Heart left ventricle (tissue), 16 donors: ENCODE measurements at regions not wholly inside any gene's neighbourhood (a gene's known extent, or its start where the extent isn't known, plus 50 kb on each side); places are given as distances from the start of the nearest gene placed in this dataset.

Source experiments
- ATAC-seq, 4 donors: fragments of 200-7000 bp; cut with Tn5 transposase; one replicate each; pipeline ENCODE4 v1.9.1; 2020 to 2022; ENCODE audit warnings: moderate library complexity in 4 of 4, mild to moderate bottlenecking in 3 of 4, moderate number of reproducible peaks in 1 of 4
- DNase-seq, 5 donors: peaks; one replicate each; pipeline ENCODE4 v3.0.0-alpha.2; 2020
- H3K27ac ChIP-seq, 12 donors: fragments of 200-600 bp; sonication (generic) in 4 of 12; one replicate each; pipeline versions ENCODE4 v1.5.0 to v1.8.0; 2016 to 2022; ENCODE audit warnings: mild to moderate bottlenecking in 2 of 12
- H3K27me3 ChIP-seq, 9 donors: fragments of 200-600 bp; sonication (generic) in 2 of 9; one replicate each; pipeline versions ENCODE4 v1.5.1 to v1.8.0; 2016 to 2022; ENCODE audit warnings: mild to moderate bottlenecking in 3 of 9
- H3K36me3 ChIP-seq, 9 donors: fragments of 200-600 bp; sonication (generic) in 2 of 9; one replicate each; pipeline versions ENCODE4 v1.5.0 to v1.8.0; 2018 to 2022; ENCODE audit warnings: mild to moderate bottlenecking in 2 of 9
- H3K4me1 ChIP-seq, 12 donors: fragments of 200-600 bp; sonication (generic) in 4 of 12; one replicate each; pipeline versions ENCODE4 v1.5.0 to v1.8.0; 2016 to 2022; ENCODE audit warnings: mild to moderate bottlenecking in 3 of 12
- H3K4me3 ChIP-seq, 12 donors: fragments of 200-600 bp; sonication (generic) in 4 of 12; one replicate each; pipeline versions ENCODE4 v1.5.0 to v1.8.0; 2017 to 2022; ENCODE audit warnings: mild to moderate bottlenecking in 9 of 12, moderate library complexity in 4 of 12
- H3K9me3 ChIP-seq, 12 donors: fragments of 200-600 bp; sonication (generic) in 4 of 12; one replicate each; pipeline versions ENCODE4 v1.5.0 to v1.8.0; 2016 to 2022; ENCODE audit warnings: mild to moderate bottlenecking in 1 of 12
- CTCF ChIP-seq, 12 donors: fragments of 200-600 bp; sonication (generic) in 4 of 12; IDR thresholded peaks; one replicate each; pipeline versions ENCODE4 v1.5.0 to v1.8.0; 2018 to 2022; ENCODE audit warnings: antibody characterized with exemption in 12 of 12, mild to moderate bottlenecking in 5 of 12
- POLR2A ChIP-seq, 2 donors: fragments of 450-650 bp; IDR thresholded peaks; one replicate each; pipeline ENCODE4 v1.6.1; 2017; ENCODE audit warnings: antibody characterized with exemption in 2 of 2, mild to moderate bottlenecking in 2 of 2, moderate library complexity in 2 of 2
- WGBS, 4 donors: extraction: QIAGEN DNeasy Blood & Tissue Kit in 2 of 4; methylation state at CpG; one replicate each; pipeline versions ENCODE4 v1.1.5 to v1.1.7; 2013 to 2018; 5-methylcytosine and 5-hydroxymethylcytosine counted together
- intact Hi-C, 10 donors: fragments of 100-400 bp; cut with DNase I; formaldehyde crosslinking; loops; one replicate each; pipeline versions ENCODE4 v1.11.1 to v1.14.2; 2022
- donor health status: ischemic (EF 13 %, LVEDD 7.1; RV severe dilation, severe dysfunction).
- donor health status: healthy with polysubstance abuse.
- donor health status: DM: no; HTN: yes; CAD: no.
- donor health status: DM: no; HTN: no; CAD: no.
- donor health status: ischemic (EF 25% LVEDD 6.9; RV normal size, moderate dysfunction).
- donor health status: ischemic (EF 25% LVEDD 5.7; RV mildly dilated, moderate dysfunction).
- donor health status: healthy.
- donor health status: DM: yes; HTN: yes; CAD: no.
- donor health status: ischemic (EF 35%, LVEDD 5.7; RV mildly dilated, moderate dysfunction).
- donor health status: nonischemic (EF 11% LVEDD 7.7; RV severe dilation, severe dysfunction).
- donor health status: DM: yes; HTN: yes; CAD: no.
- donor health status: PGD.
- donor health status: ischemic (EF 29% LVEDD 5.4; RV normal size, mild dysfunction).
- donor health status: nonischemic (EF 23%, LVEDD 6.1; RV moderate dilation, normal function).

- H3K4me1 ChIP-seq: no peaks in the 10 kb centered on the region
- no peak overlapping the region for H3K27ac ChIP-seq
- no peaks in the 10 kb centered on the region for H3K9me3 ChIP-seq
- no peak for TF ChIP-seq CTCF (IDR thresholded peaks at IDR 0.05)
- TF ChIP-seq POLR2A (IDR thresholded peaks at IDR 0.05): no peak
- no peak for ATAC-seq
- 83 to 93% (median 90%) methylated on average over 2 of the region's 2 CpGs for WGBS, 4 donors
- H3K4me3 ChIP-seq: no peak overlapping the region
- no peak for DNase-seq
- no peaks in the 10 kb centered on the region for H3K36me3 ChIP-seq
- intact Hi-C loops: no loop called here
- H3K27me3 ChIP-seq: no peaks in the 10 kb centered on the region
These were observed 209.2 kb upstream of the FAT4 start for GRCh38 chr4:125105561-125105960.

- no peaks in the 10 kb centered on the region for H3K27me3 ChIP-seq
- intact Hi-C loops: no loop called here
- no peak for ATAC-seq
- WGBS, 4 donors: 82 to 86% (median 84%) methylated on average over 2 of the region's 2 CpGs
- H3K4me1 ChIP-seq: no peaks in the 10 kb centered on the region
- no peak for TF ChIP-seq CTCF (IDR thresholded peaks at IDR 0.05)
- TF ChIP-seq POLR2A (IDR thresholded peaks at IDR 0.05): no peak
- DNase-seq: no peak
- no peak overlapping the region for H3K27ac ChIP-seq
- H3K36me3 ChIP-seq: no peaks in the 10 kb centered on the region
- no peak overlapping the region for H3K4me3 ChIP-seq
- no peaks in the 10 kb centered on the region for H3K9me3 ChIP-seq
These were observed 210.1 kb upstream of the FAT4 start for GRCh38 chr4:125104616-125105015.

GRCh38 chr4:125101719-125102118, 213.0 kb upstream of the FAT4 start:
- WGBS, 4 donors: 80 to 83% (median 80%) methylated on average over 3 of the region's 3 CpGs
- no peak for TF ChIP-seq POLR2A (IDR thresholded peaks at IDR 0.05)
- TF ChIP-seq CTCF (IDR thresholded peaks at IDR 0.05): no peak
- no peaks in the 10 kb centered on the region for H3K4me1 ChIP-seq
- no peaks in the 10 kb centered on the region for H3K27me3 ChIP-seq
- intact Hi-C loops: no loop called here
- no peak overlapping the region for H3K4me3 ChIP-seq
- no peaks in the 10 kb centered on the region for H3K36me3 ChIP-seq
- no peak overlapping the region for H3K27ac ChIP-seq
- ATAC-seq (no peak), DNase-seq (no peak)
- H3K9me3 ChIP-seq: no peaks in the 10 kb centered on the region

GRCh38 chr4:125097729-125098128, 217.0 kb upstream of the FAT4 start:
- no peaks in the 10 kb centered on the region for H3K4me1 ChIP-seq
- H3K27me3 ChIP-seq: no peaks in the 10 kb centered on the region
- H3K4me3 ChIP-seq: no peak overlapping the region
- no peaks in the 10 kb centered on the region for H3K36me3 ChIP-seq
- DNase-seq (no peak), ATAC-seq (no peak)
- intact Hi-C loops: no loop called here
- WGBS, 4 donors: 47 to 58% (median 52%) methylated on average over 2 of the region's 2 CpGs
- no peak for TF ChIP-seq POLR2A (IDR thresholded peaks at IDR 0.05)
- no peak for TF ChIP-seq CTCF (IDR thresholded peaks at IDR 0.05)
- H3K9me3 ChIP-seq: no peaks in the 10 kb centered on the region
- no peak overlapping the region for H3K27ac ChIP-seq
